ENCODE measurements at regions not wholly inside any gene's neighbourhood (a gene's known extent, or its start where the extent isn't known, plus 50 kb on each side); places are given as distances from the start of the nearest gene placed in this dataset.

DNA sequence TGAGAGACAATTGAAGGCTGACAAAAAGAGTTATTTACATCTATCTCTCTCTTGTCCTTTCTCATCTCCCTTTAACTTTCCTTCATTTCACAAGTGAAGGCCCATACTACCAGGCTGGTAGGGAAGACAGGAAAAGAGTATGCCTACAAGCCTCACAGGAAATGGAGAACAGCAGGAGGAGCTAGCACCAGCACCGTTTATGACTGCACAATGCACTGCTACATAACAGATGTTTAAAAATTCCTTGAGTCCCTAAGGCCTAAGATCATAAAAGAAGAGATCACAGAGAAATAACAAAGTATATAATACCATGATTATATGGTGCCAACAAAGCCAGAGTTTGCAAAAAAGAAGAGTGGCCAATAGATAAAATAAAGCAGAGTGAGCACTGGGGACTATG lies 194.8 kb downstream of the UNC5CL start:
- no peak for DNase-seq (ENCODE audit: low spot score)

GRCh38 chr6:40841721-40842120 lies 197.3 kb downstream of the UNC5CL start:
- DNase-seq (ENCODE audit: low spot score) = no peak

DNA sequence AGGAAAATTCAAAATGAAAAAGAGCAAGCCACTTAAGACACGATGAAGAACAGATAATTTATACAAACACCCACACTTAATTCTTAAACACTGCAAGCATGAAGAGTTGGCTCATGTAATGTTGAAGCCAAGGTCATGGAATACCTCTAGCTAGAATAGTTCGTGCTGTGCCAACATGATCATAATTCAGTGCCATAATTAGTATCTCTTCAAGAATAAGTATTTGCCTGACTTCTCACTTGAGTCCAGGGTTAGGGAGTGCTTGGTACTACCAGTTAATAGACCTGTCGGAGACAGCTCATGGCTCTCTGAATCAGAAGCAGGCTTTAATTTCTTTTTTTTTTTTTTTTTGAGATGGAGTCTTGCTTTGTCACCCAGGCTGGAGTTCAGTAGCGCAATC lies 206.3 kb downstream of the UNC5CL start:
- DNase-seq (ENCODE audit: low spot score) = no peak

- no peak for DNase-seq (ENCODE audit: low spot score)
Measured at GRCh38 chr6:40831381-40831780, 207.6 kb downstream of the UNC5CL start.

DNA sequence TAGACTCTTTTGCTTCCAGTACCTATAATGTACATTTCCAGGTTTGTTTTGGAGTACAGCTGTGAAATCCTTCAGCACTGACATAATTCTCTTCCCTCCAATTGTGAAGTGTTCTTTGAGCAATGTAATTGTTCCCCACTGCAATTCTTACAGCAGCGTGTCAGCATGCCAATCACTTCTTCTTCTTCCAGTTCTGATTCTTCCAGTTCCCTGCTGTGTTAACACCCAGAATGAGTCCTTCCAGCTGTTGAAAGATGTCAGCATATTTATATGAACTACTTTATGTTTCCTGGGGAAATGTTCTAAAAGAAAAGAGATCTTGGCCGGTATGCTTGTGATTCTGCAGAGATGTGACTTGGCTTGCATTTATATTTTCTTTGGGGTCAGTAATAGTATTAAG lies 213.9 kb downstream of the UNC5CL start:
- no peak for DNase-seq (ENCODE audit: low spot score)

DNA sequence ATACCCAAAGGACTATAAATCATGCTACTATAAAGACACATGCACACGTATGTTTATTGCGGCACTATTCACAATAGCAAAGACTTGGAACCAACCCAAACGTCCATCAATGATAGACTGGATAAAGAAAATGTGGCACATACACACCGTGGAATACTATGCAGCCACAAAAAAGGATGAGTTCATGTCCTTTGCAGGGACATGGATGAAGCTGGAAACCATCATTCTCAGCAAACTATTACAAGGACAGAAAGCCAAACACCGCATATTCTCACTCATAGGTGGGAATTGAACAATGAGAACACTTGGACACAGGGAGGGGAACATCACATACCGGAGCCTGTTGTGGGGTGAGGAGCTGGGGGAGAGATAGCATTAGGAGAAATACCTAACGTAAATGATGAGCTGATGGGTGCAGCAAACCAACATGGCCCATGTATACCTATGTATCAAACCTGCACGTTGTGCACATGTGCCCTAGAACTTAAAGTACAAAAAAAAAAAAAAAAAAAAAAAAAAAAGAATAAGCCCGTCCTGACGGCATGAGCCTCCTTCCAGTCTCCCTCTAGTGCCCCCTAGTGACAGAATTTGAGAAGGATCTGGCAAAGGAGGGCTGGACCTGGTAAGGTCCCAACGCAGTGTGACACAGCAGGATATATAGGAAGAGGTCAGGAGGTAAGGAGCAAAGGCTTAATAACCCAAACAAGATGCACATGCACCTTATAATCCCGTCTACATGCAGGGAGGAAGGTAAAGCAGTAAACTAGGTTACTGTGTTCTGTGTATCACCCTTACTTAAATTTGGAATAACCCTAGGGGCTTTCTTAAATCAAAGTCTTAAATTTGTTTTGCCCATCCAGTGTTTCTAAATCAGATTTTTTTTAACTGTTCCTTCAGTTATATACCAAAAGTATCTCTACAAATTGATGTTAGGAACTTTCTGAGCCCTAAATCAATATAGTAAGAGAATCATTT lies 214.8 kb downstream of the UNC5CL start:
- DNase-seq (ENCODE audit: low spot score) = peak; percentile 81

- DNase-seq (ENCODE audit: low spot score) = no peak
Measured at GRCh38 chr6:40822619-40823018, 216.4 kb downstream of the UNC5CL start.

DNA sequence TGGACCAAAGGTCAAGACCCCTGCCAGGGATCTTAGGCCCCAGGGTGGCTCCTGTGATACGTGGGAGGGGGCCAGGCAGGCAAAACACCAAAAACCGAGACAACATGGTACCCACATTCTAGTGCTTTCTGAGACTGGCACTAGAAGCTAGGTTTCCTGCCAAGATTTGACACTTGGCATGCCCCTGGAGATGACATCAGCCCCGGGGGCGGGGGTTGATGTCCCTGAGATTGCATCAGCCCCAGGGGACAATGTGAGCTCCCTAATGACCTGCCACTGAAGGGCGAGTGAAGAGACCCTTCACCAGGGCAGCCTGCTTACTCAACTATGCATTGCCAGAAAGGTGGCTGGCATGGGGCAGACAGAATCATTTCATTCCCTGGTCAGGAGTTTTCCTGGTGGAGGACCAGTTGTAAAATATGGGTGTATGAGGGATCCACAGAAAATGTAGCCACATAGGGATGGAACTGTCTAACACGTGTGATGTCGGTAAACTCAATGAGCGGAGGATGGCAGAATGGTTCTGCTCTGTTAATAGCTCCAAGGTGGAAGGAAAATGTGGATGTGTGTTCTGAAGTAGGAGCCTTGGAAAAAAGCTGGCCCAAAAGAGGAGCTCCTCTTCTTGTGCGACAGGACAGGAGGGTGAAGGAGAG lies 219.7 kb downstream of the UNC5CL start:
- no peak for DNase-seq (ENCODE audit: low spot score)

- no peak for DNase-seq (ENCODE audit: low spot score)
Measured at GRCh38 chr6:40817369-40817768, 221.7 kb downstream of the UNC5CL start.

DNA sequence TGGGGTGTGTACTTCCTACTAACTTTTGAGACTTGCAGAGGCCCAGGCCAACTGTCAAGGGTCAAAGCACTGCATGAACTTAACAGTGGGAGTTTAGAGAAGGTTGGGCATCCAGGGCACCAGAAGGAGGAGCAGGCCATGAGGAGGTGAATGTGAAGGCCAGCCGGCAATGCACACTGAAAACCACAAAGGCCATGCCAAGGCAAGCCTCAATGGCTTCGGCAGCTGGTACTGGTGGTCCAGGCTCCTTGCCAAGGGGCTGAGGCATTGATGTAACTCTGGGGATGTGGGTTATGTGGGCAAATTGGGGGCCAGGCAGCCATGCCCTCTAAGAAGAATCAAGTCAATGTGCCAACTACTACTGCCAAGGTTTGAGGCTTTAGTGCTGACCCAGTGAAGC lies 222.4 kb downstream of the UNC5CL start:
- DNase-seq (ENCODE audit: low spot score) = no peak

GRCh38 chr6:40815731-40816130 lies 223.3 kb downstream of the UNC5CL start:
- DNase-seq (ENCODE audit: low spot score) = no peak

GRCh38 chr6:40810171-40810570 lies 223.0 kb upstream of the LRFN2 start:
- no peak for DNase-seq (ENCODE audit: low spot score)

- DNase-seq (ENCODE audit: low spot score) = no peak
Measured at GRCh38 chr6:40809627-40810026, 222.5 kb upstream of the LRFN2 start.

GRCh38 chr6:40807484-40807883 lies 220.3 kb upstream of the LRFN2 start:
- DNase-seq (ENCODE audit: low spot score) = no peak

DNA sequence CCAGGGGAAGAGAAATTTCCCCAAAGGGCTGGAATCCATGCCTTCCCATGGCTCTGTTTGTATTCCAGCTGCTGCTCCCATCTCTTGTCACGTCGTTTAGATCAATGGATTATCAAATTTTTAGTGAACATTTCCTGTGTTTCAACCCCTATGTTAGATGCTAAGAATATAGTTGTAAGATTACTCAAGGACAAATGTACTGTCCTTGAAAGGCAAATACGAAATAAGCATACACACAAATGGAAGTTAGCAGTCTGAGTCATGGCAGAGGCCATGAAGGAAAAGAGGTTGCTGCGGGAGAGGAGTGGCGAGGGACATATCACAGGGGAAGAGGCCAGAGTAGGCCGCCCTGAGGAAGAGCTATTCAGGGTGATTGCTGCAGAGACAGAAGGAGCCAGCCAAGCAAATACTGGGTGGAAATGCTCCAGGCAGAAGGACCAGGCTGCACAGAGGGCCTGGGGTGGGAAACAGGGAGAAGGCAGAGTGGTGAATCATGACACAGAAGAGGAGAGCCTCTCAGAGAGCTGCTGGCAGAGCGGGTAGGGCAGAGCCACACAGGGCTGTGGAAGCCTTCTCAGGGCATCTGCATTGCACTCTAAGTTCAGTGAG lies 219.2 kb upstream of the LRFN2 start:
- no peak for DNase-seq (ENCODE audit: low spot score)

DNA sequence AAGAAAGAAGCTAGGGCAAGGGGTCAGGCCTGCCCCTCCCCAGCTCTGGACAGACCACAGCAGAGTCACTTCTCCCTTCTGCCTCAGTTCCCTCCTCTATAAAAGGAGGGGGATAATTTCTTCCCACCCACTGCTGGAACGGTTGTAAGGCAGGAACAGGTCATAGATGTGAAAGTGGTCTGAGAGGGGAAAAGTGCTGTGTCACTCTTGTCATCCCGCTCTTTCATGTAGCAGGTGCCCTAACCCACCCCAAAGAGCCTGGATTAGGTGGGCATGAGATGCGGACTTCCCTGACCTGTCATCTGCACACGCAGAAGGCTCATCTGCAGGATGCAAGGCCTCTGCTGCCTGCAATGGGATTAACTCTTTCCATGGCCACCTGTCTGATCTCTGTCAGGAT lies 218.2 kb upstream of the LRFN2 start:
- DNase-seq (ENCODE audit: low spot score) = no peak

DNA sequence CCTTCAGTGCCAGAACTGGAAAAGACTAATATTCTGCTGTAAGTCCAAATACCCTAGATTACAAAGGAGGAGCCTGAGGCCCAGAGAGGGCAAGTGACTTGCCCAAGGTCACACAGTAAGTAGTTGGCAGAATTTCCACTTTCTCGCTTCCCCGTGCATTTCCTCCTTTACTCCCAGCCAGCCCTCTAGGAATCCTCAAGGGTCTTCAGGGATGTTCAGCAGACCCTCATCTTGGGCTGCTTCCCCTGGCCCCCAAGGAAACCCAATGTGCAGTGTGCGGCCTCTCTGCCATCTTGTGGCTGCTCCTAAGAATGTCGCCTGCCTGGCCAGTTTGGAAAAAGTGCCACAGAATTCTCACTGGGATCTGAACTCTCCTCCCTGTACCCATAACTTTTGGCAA lies 217.7 kb upstream of the LRFN2 start:
- DNase-seq (ENCODE audit: low spot score) = no peak

- no peak for DNase-seq (ENCODE audit: low spot score)
Measured at GRCh38 chr6:40803897-40804702, 216.9 kb upstream of the LRFN2 start.

DNA sequence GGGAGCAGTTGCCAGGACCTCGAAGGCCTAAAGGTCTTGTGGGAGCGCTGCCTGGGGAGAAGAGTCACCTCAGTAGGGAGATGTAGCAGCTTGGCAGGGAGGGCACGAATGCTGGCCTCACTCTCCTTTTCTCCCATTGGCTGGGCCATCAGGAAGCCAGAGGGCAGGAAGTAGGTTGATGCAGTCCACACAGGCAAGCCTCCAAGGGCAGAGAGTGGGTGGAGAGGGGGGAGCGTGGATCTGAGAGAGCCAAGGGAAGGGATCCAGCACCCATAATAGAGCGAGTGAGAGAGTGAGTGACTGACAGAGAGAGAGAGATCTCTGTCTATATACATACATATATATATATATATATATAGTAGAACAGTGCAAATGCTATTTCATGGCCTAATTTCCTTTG lies 215.3 kb upstream of the LRFN2 start:
- DNase-seq (ENCODE audit: low spot score) = no peak

DNA sequence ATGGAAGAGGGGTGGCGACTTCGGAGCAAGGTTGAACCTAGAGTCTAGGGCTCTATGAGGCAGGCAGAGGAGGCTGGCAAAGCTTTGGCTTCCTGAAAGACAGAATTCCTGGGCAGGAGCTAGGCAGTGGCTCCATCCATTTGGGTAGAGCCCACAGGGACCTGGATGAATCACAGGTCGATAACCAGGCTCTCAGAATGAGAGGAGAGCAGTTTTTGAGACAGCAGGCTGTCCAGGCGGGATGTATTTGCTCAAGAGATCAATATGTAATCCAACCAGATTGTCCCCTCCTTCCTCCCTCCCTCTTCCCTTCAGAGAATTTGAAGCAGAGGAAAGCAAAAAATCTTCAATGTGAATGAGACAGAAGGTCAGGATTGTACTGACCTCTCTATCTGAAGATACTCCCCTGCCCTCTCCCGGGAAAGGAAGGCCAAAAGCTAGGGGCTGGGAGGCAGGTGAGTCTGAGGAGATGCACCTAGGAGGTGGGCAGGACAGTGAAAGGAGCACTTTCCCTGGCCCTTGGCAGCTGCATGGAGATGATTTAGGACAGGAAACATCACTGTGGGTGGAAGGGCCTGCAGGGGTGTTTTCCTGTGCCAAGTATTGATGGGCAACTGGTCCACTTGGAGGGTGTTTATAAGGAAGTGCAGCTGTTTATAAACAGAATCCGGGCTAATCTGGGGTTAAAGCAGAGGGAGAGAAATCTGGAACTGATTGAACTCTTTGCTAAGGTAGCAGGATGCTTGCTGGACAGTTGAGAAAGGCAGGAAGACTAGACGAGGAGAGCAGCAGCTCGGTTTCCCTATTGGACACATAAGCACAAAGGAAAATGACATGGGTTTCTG lies 212.4 kb upstream of the LRFN2 start:
- DNase-seq (ENCODE audit: low spot score) = no peak

- no peak for DNase-seq (ENCODE audit: low spot score)
Measured at GRCh38 chr6:40798069-40798770, 211.1 kb upstream of the LRFN2 start.
